DOHH2 (cell line): ENCODE measurements at regions not wholly inside any gene's neighbourhood (a gene's known extent, or its start where the extent isn't known, plus 50 kb on each side); places are given as distances from the start of the nearest gene placed in this dataset.

Experiments used
- EZH2phosphoT487 ChIP-seq: fragments of 200-600 bp; sonication (generic); IDR thresholded peaks from 2 replicates; pipeline ENCODE4 v1.6.1; 2017; ENCODE audit warnings: borderline replicate concordance, mild to moderate bottlenecking, antibody characterized with exemption, low read length, moderate library complexity, mixed read lengths
- TF ChIP-seq, protein P1 (sequence below): fragments of 200-600 bp; sonication (generic); IDR thresholded peaks from one replicate; pipeline ENCODE4 v1.5.1; 2014; ENCODE audit warnings: antibody characterized with exemption, mild to moderate bottlenecking, low read depth, low read length; ENCODE audit not compliant: poor library complexity, severe bottlenecking

DNA sequence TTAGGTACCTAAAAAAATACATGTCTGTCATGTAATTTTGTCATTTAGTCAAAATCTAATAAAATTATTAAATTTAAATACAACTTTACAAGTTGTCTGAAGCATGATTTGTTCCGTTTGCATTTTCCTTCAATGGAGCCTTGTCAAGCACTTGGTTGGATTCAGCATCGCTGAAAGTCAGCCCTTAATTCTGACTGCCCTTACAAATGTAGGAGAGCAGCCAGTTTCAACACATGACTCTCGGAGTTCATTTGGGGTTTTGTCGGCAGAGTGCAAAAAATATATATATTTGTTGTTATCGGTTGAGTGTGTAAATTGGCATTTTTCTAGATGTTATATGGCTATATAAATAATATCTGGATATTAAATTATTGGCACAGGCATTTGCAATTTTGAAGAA is 180.6 kb downstream of the RPS12 start:
- TF ChIP-seq, protein P1, sequence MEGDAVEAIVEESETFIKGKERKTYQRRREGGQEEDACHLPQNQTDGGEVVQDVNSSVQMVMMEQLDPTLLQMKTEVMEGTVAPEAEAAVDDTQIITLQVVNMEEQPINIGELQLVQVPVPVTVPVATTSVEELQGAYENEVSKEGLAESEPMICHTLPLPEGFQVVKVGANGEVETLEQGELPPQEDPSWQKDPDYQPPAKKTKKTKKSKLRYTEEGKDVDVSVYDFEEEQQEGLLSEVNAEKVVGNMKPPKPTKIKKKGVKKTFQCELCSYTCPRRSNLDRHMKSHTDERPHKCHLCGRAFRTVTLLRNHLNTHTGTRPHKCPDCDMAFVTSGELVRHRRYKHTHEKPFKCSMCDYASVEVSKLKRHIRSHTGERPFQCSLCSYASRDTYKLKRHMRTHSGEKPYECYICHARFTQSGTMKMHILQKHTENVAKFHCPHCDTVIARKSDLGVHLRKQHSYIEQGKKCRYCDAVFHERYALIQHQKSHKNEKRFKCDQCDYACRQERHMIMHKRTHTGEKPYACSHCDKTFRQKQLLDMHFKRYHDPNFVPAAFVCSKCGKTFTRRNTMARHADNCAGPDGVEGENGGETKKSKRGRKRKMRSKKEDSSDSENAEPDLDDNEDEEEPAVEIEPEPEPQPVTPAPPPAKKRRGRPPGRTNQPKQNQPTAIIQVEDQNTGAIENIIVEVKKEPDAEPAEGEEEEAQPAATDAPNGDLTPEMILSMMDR = no peak
- no peak for TF ChIP-seq EZH2phosphoT487
